ENCODE measurements at regions not wholly inside any gene's neighbourhood (a gene's known extent, or its start where the extent isn't known, plus 50 kb on each side); places are given as distances from the start of the nearest gene placed in this dataset.

- peaks cover 0 to 4% (median 0%) of the 10 kb centered on the region in 7 donors for H3K27me3 ChIP-seq
- 67 to 77% methylated on average over 4 of the region's 4 CpGs for WGBS, 2 donors
- no peak overlapping the region for H3K27ac ChIP-seq
- intact Hi-C loops (cut with DNase I), result no loop called here
- H3K4me1 ChIP-seq, result no peaks in the 10 kb centered on the region
- H3K36me3 ChIP-seq, result no peaks in the 10 kb centered on the region
- no peak for ATAC-seq
- DNase-seq, result no peak
- H3K9me3 ChIP-seq, result no peaks in the 10 kb centered on the region
- H3K4me3 ChIP-seq, result no peak overlapping the region
- TF ChIP-seq CTCF (IDR thresholded peaks at IDR 0.05), result no peak
Measured at GRCh38 chr3:3729261-3729660, 70.0 kb upstream of the LRRN1 start.

GRCh38 chr3:3726549-3726948 is 72.7 kb upstream of the LRRN1 start:
- intact Hi-C loops (cut with DNase I), result no loop called here
- no peak overlapping the region for H3K4me3 ChIP-seq
- DNase-seq, result no peak
- 50 to 54% methylated on average over 5 of the region's 5 CpGs for WGBS, 2 donors
- H3K36me3 ChIP-seq, result no peaks in the 10 kb centered on the region
- TF ChIP-seq CTCF (IDR thresholded peaks at IDR 0.05), result no peak
- no peak for ATAC-seq
- no peaks in the 10 kb centered on the region for H3K27me3 ChIP-seq
- H3K4me1 ChIP-seq, result no peaks in the 10 kb centered on the region
- H3K9me3 ChIP-seq, result no peaks in the 10 kb centered on the region
- H3K27ac ChIP-seq, result no peak overlapping the region

- DNase-seq (no peak), ATAC-seq (no peak)
- Histone ChIP-seq H3K36me3 (no peaks in the 10 kb centered on the region), H3K9me3 (peaks cover 0 to 6% (median 0%) of the 10 kb centered on the region in 11 donors), H3K27me3 (no peaks in the 10 kb centered on the region), H3K4me1 (no peaks in the 10 kb centered on the region), H3K27ac (no peak overlapping the region), H3K4me3 (no peak overlapping the region)
- TF ChIP-seq CTCF (IDR thresholded peaks at IDR 0.05), result no peak
- intact Hi-C loops (cut with DNase I), result no loop called here
Measured at GRCh38 chr3:3714572-3714971, 84.7 kb upstream of the LRRN1 start.

- no peak for ATAC-seq
- Histone ChIP-seq H3K4me3 (no peak overlapping the region), H3K27me3 (no peaks in the 10 kb centered on the region), H3K36me3 (no peaks in the 10 kb centered on the region), H3K4me1 (no peaks in the 10 kb centered on the region), H3K9me3 (peaks cover 0 to 6% (median 0%) of the 10 kb centered on the region in 11 donors), H3K27ac (no peak overlapping the region)
- WGBS, 2 donors, result 78 to 79% methylated on average over 6 of the region's 6 CpGs
- intact Hi-C loops (cut with DNase I), result no loop called here
- no peak for TF ChIP-seq CTCF (IDR thresholded peaks at IDR 0.05)
- no peak for DNase-seq
Measured at GRCh38 chr3:3712971-3713370, 86.3 kb upstream of the LRRN1 start.

GRCh38 chr3:3708769-3709115 is 90.5 kb upstream of the LRRN1 start:
- no peaks in the 10 kb centered on the region for H3K4me1 ChIP-seq
- no peak overlapping the region for H3K27ac ChIP-seq
- intact Hi-C loops (cut with DNase I), result no loop called here
- no peaks in the 10 kb centered on the region for H3K36me3 ChIP-seq
- TF ChIP-seq CTCF (IDR thresholded peaks at IDR 0.05), result no peak
- no peak for DNase-seq
- no peak overlapping the region for H3K4me3 ChIP-seq
- H3K9me3 ChIP-seq, result no peaks in the 10 kb centered on the region
- no peaks in the 10 kb centered on the region for H3K27me3 ChIP-seq
- no peak for ATAC-seq
